Right lobe of liver (tissue), 4 donors: ENCODE measurements at regions not wholly inside any gene's neighbourhood (a gene's known extent, or its start where the extent isn't known, plus 50 kb on each side); places are given as distances from the start of the nearest gene placed in this dataset.

Experiments used
- CTCF ChIP-seq, 4 donors: fragments of 200-600 bp in 3 of 4; fragments of 450-650 bp in 1 of 4; IDR thresholded peaks; one replicate each; pipeline versions ENCODE4 v1.5.1 to v1.8.0; 2016 to 2022; ENCODE audit warnings: antibody characterized with exemption in 4 of 4, mild to moderate bottlenecking in 2 of 4
- POLR2A ChIP-seq: fragments of 450-650 bp; IDR thresholded peaks from one replicate; pipeline ENCODE4 v1.6.1; 2017; ENCODE audit warnings: antibody characterized with exemption, mild to moderate bottlenecking
- donor health status: DM: no; HTN: no; CAD: no.
- donor health status: DM: no; HTN: no; CAD: no.
- donor health status: DM: no; HTN: yes; CAD: no.

- TF ChIP-seq CTCF (IDR thresholded peaks at IDR 0.05) (no peak), POLR2A (no peak)
Measured at GRCh38 chr2:55992455-55992854, 68.9 kb upstream of the EFEMP1 start.
